ENCODE measurements at regions not wholly inside any gene's neighbourhood (a gene's known extent, or its start where the extent isn't known, plus 50 kb on each side); places are given as distances from the start of the nearest gene placed in this dataset.

DNA sequence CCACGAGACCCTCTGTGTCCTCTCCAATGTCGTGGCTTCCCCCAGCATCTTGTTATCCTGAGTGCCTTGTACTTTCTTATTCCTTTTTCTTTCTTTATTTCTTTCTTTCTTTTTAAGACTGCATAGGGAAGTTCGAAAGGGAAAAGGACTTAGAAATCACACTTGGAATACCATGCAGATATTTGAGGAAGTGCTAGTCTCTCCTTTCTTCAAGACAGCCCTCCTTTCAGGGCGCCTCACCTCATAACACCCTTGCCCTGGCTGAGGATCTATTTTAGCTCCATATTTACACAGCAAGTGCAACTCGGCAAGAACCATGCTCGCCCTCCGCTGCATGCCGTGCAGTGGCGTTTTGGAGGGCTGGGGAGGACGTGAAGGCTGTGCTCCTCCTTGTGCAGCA lies 232.3 kb upstream of the GLI3 start:
- H3K9me3 ChIP-seq (ENCODE audit: control insufficient read depth in 2 of 2, low read length in 2 of 2): no peaks in the 10 kb centered on the region
- H3K4me3 ChIP-seq (ENCODE audit: low read length in 2 of 2): no peak overlapping the region
- no peaks in the 10 kb centered on the region for H3K27me3 ChIP-seq (ENCODE audit: control insufficient read depth in 2 of 2, insufficient read depth in 2 of 2, low read length in 2 of 2)
- H3K36me3 ChIP-seq (ENCODE audit: control insufficient read depth in 2 of 2, insufficient read depth in 2 of 2, low read length in 2 of 2): no peaks in the 10 kb centered on the region
- no peaks in the 10 kb centered on the region for H3K4me1 ChIP-seq (ENCODE audit: control insufficient read depth in 2 of 2, insufficient read depth in 2 of 2, low read length in 2 of 2)
- H3K9ac ChIP-seq (ENCODE audit: low read depth in 1 of 2, low read length in 2 of 2): no peak overlapping the region
- no peak overlapping the region for H3K27ac ChIP-seq (ENCODE audit: low read depth in 2 of 2, low read length in 2 of 2)

- no peaks in the 10 kb centered on the region for H3K27me3 ChIP-seq (ENCODE audit: control insufficient read depth in 2 of 2, insufficient read depth in 2 of 2, low read length in 2 of 2)
- H3K4me1 ChIP-seq (ENCODE audit: control insufficient read depth in 2 of 2, insufficient read depth in 2 of 2, low read length in 2 of 2): no peaks in the 10 kb centered on the region
- H3K9ac ChIP-seq (ENCODE audit: low read depth in 1 of 2, low read length in 2 of 2): no peak overlapping the region
- no peaks in the 10 kb centered on the region for H3K36me3 ChIP-seq (ENCODE audit: control insufficient read depth in 2 of 2, insufficient read depth in 2 of 2, low read length in 2 of 2)
- H3K9me3 ChIP-seq (ENCODE audit: control insufficient read depth in 2 of 2, low read length in 2 of 2): no peaks in the 10 kb centered on the region
- no peak overlapping the region for H3K27ac ChIP-seq (ENCODE audit: low read depth in 2 of 2, low read length in 2 of 2)
- no peak overlapping the region for H3K4me3 ChIP-seq (ENCODE audit: low read length in 2 of 2)
These were observed 231.5 kb upstream of the GLI3 start for GRCh38 chr7:42468471-42468870.

- no peaks in the 10 kb centered on the region for H3K36me3 ChIP-seq (ENCODE audit: control insufficient read depth in 2 of 2, insufficient read depth in 2 of 2, low read length in 2 of 2)
- no peaks in the 10 kb centered on the region for H3K9me3 ChIP-seq (ENCODE audit: control insufficient read depth in 2 of 2, low read length in 2 of 2)
- H3K9ac ChIP-seq (ENCODE audit: low read depth in 1 of 2, low read length in 2 of 2): no peak overlapping the region
- no peak overlapping the region for H3K27ac ChIP-seq (ENCODE audit: low read depth in 2 of 2, low read length in 2 of 2)
- no peaks in the 10 kb centered on the region for H3K27me3 ChIP-seq (ENCODE audit: control insufficient read depth in 2 of 2, insufficient read depth in 2 of 2, low read length in 2 of 2)
- no peaks in the 10 kb centered on the region for H3K4me1 ChIP-seq (ENCODE audit: control insufficient read depth in 2 of 2, insufficient read depth in 2 of 2, low read length in 2 of 2)
- no peak overlapping the region for H3K4me3 ChIP-seq (ENCODE audit: low read length in 2 of 2)
These were observed 224.5 kb upstream of the GLI3 start for GRCh38 chr7:42461537-42461936.

DNA sequence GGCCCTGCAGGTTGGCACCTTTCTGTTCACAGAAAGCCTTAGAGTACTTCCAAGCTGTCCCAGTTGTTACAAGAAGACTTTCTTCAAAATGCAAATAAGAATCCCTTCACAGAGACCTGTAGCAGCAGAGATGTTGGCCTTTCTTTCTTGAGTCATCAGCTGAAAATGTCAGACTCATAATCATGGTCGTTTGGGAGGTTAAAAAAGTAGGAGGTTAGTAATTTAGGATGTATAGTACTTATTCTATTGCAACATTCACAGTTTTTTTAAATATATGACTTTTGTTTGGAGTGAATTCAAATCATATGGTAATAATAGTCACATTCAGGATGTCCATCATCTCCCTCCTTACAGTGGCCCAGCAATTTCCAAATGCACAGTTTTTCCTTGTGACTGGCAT lies 223.9 kb upstream of the GLI3 start:
- Histone ChIP-seq H3K9me3 (ENCODE audit: control insufficient read depth in 2 of 2, low read length in 2 of 2) (no peaks in the 10 kb centered on the region), H3K36me3 (ENCODE audit: control insufficient read depth in 2 of 2, insufficient read depth in 2 of 2, low read length in 2 of 2) (no peaks in the 10 kb centered on the region), H3K9ac (ENCODE audit: low read depth in 1 of 2, low read length in 2 of 2) (no peak overlapping the region), H3K27ac (ENCODE audit: low read depth in 2 of 2, low read length in 2 of 2) (no peak overlapping the region), H3K4me1 (ENCODE audit: control insufficient read depth in 2 of 2, insufficient read depth in 2 of 2, low read length in 2 of 2) (no peaks in the 10 kb centered on the region), H3K4me3 (ENCODE audit: low read length in 2 of 2) (no peak overlapping the region), H3K27me3 (ENCODE audit: control insufficient read depth in 2 of 2, insufficient read depth in 2 of 2, low read length in 2 of 2) (no peaks in the 10 kb centered on the region)

DNA sequence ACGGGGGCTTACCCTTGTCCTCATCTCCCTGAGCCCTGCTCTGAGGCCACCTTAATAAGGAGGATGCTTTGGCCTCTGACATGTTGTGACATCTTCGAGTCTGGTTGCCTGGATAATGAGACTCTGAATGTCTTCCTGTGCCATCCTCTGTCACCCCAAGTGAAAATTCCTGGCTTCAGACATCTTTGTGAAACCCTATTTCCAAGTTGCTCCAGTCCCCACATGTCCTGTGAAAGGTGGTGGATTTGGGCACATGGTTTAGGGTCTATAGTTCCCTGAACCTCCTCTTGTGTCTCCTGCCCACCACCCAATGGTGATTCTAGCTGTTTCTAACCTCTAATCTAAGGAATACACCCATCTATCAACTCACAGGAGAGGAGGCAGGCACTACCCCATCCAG lies 223.1 kb upstream of the GLI3 start:
- Histone ChIP-seq H3K9ac (ENCODE audit: low read depth in 1 of 2, low read length in 2 of 2) (no peak overlapping the region), H3K27ac (ENCODE audit: low read depth in 2 of 2, low read length in 2 of 2) (no peak overlapping the region), H3K4me3 (ENCODE audit: low read length in 2 of 2) (no peak overlapping the region), H3K9me3 (ENCODE audit: control insufficient read depth in 2 of 2, low read length in 2 of 2) (no peaks in the 10 kb centered on the region), H3K27me3 (ENCODE audit: control insufficient read depth in 2 of 2, insufficient read depth in 2 of 2, low read length in 2 of 2) (no peaks in the 10 kb centered on the region), H3K4me1 (ENCODE audit: control insufficient read depth in 2 of 2, insufficient read depth in 2 of 2, low read length in 2 of 2) (no peaks in the 10 kb centered on the region), H3K36me3 (ENCODE audit: control insufficient read depth in 2 of 2, insufficient read depth in 2 of 2, low read length in 2 of 2) (no peaks in the 10 kb centered on the region)

- Histone ChIP-seq H3K4me1 (ENCODE audit: control insufficient read depth in 2 of 2, insufficient read depth in 2 of 2, low read length in 2 of 2) (peaks cover 0 to 4% of the 10 kb centered on the region in 2 donors), H3K9ac (ENCODE audit: low read depth in 1 of 2, low read length in 2 of 2) (no peak overlapping the region), H3K36me3 (ENCODE audit: control insufficient read depth in 2 of 2, insufficient read depth in 2 of 2, low read length in 2 of 2) (no peaks in the 10 kb centered on the region), H3K4me3 (ENCODE audit: low read length in 2 of 2) (no peak overlapping the region), H3K9me3 (ENCODE audit: control insufficient read depth in 2 of 2, low read length in 2 of 2) (no peaks in the 10 kb centered on the region), H3K27ac (ENCODE audit: low read depth in 2 of 2, low read length in 2 of 2) (no peak overlapping the region), H3K27me3 (ENCODE audit: control insufficient read depth in 2 of 2, insufficient read depth in 2 of 2, low read length in 2 of 2) (no peaks in the 10 kb centered on the region)
These were observed 220.7 kb upstream of the GLI3 start for GRCh38 chr7:42457663-42458062.

GRCh38 chr7:42456756-42457276 lies 219.8 kb upstream of the GLI3 start:
- no peak overlapping the region for H3K4me3 ChIP-seq (ENCODE audit: low read length in 2 of 2)
- no peak overlapping the region for H3K27ac ChIP-seq (ENCODE audit: low read depth in 2 of 2, low read length in 2 of 2)

GRCh38 chr7:42456267-42456666 lies 219.3 kb upstream of the GLI3 start:
- Histone ChIP-seq H3K27me3 (ENCODE audit: control insufficient read depth in 2 of 2, insufficient read depth in 2 of 2, low read length in 2 of 2) (no peaks in the 10 kb centered on the region), H3K27ac (ENCODE audit: low read depth in 2 of 2, low read length in 2 of 2) (no peak overlapping the region), H3K4me3 (ENCODE audit: low read length in 2 of 2) (no peak overlapping the region), H3K36me3 (ENCODE audit: control insufficient read depth in 2 of 2, insufficient read depth in 2 of 2, low read length in 2 of 2) (no peaks in the 10 kb centered on the region), H3K9me3 (ENCODE audit: control insufficient read depth in 2 of 2, low read length in 2 of 2) (no peaks in the 10 kb centered on the region), H3K4me1 (ENCODE audit: control insufficient read depth in 2 of 2, insufficient read depth in 2 of 2, low read length in 2 of 2) (peaks cover 0 to 7% of the 10 kb centered on the region in 2 donors), H3K9ac (ENCODE audit: low read depth in 1 of 2, low read length in 2 of 2) (no peak overlapping the region)

More at GRCh38 chr7:42456756-42457276, 219.8 kb upstream of the GLI3 start:
- H3K36me3 ChIP-seq (ENCODE audit: control insufficient read depth in 2 of 2, insufficient read depth in 2 of 2, low read length in 2 of 2): no peaks in the 10 kb centered on the region
- H3K9ac ChIP-seq (ENCODE audit: low read depth in 1 of 2, low read length in 2 of 2): no peak overlapping the region
- no peaks in the 10 kb centered on the region for H3K27me3 ChIP-seq (ENCODE audit: control insufficient read depth in 2 of 2, insufficient read depth in 2 of 2, low read length in 2 of 2)
- H3K4me1 ChIP-seq (ENCODE audit: control insufficient read depth in 2 of 2, insufficient read depth in 2 of 2, low read length in 2 of 2): peaks cover 0 to 7% of the 10 kb centered on the region in 2 donors
- no peaks in the 10 kb centered on the region for H3K9me3 ChIP-seq (ENCODE audit: control insufficient read depth in 2 of 2, low read length in 2 of 2)

DNA sequence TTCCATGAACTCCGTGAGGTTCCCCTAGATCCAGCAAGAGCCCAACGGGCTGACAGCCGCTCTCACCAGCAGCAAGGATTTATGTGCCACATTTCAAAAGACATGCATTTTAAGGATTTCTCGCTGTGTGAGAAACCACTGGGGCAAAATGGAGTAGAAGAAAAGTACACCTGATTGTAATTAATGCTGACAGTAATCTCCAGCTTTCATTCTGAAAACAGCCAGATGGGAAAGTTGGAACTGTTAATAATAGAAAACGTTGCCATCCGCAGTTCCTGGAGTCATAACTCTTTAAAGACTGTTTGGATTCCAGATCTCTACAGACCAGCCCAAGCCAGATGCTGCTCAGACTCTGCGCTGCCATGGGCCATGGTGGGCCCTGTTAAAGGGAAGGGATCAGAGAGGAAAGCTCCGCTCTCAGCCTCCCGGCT lies 216.9 kb upstream of the GLI3 start:
- H3K36me3 ChIP-seq (ENCODE audit: control insufficient read depth in 2 of 2, insufficient read depth in 2 of 2, low read length in 2 of 2): no peaks in the 10 kb centered on the region
- H3K9me3 ChIP-seq (ENCODE audit: control insufficient read depth in 2 of 2, low read length in 2 of 2): no peaks in the 10 kb centered on the region
- no peaks in the 10 kb centered on the region for H3K27me3 ChIP-seq (ENCODE audit: control insufficient read depth in 2 of 2, insufficient read depth in 2 of 2, low read length in 2 of 2)
- no peak overlapping the region for H3K9ac ChIP-seq (ENCODE audit: low read depth in 1 of 2, low read length in 2 of 2)
- no peak overlapping the region for H3K27ac ChIP-seq (ENCODE audit: low read depth in 2 of 2, low read length in 2 of 2)
- peaks cover 0 to 7% of the 10 kb centered on the region in 2 donors for H3K4me1 ChIP-seq (ENCODE audit: control insufficient read depth in 2 of 2, insufficient read depth in 2 of 2, low read length in 2 of 2)
- H3K4me3 ChIP-seq (ENCODE audit: low read length in 2 of 2): no peak overlapping the region

DNA sequence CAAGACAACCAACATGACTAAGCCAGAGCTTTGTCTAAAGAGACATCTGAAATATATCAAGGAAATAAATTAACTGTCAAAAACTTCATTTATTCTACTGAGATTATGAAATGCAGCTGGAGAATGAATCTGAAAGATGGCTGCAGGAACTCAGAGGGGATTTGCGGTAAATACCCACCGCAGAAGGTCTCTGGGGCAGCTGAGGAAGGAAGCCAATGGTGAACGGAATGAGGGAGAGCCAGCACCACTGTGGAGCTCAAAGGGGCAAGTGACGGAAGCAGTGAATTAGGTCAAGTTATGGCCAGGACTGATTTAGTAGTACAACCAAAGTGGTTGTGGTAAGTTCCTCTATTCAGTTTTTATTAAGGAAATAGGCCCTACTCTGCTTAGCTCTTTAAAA lies 215.3 kb upstream of the GLI3 start:
- peaks cover 0 to 7% of the 10 kb centered on the region in 2 donors for H3K4me1 ChIP-seq (ENCODE audit: control insufficient read depth in 2 of 2, insufficient read depth in 2 of 2, low read length in 2 of 2)
- no peaks in the 10 kb centered on the region for H3K9me3 ChIP-seq (ENCODE audit: control insufficient read depth in 2 of 2, low read length in 2 of 2)
- no peaks in the 10 kb centered on the region for H3K36me3 ChIP-seq (ENCODE audit: control insufficient read depth in 2 of 2, insufficient read depth in 2 of 2, low read length in 2 of 2)
- no peak overlapping the region for H3K9ac ChIP-seq (ENCODE audit: low read depth in 1 of 2, low read length in 2 of 2)
- H3K27ac ChIP-seq (ENCODE audit: low read depth in 2 of 2, low read length in 2 of 2): no peak overlapping the region
- H3K27me3 ChIP-seq (ENCODE audit: control insufficient read depth in 2 of 2, insufficient read depth in 2 of 2, low read length in 2 of 2): no peaks in the 10 kb centered on the region
- H3K4me3 ChIP-seq (ENCODE audit: low read length in 2 of 2): no peak overlapping the region

DNA sequence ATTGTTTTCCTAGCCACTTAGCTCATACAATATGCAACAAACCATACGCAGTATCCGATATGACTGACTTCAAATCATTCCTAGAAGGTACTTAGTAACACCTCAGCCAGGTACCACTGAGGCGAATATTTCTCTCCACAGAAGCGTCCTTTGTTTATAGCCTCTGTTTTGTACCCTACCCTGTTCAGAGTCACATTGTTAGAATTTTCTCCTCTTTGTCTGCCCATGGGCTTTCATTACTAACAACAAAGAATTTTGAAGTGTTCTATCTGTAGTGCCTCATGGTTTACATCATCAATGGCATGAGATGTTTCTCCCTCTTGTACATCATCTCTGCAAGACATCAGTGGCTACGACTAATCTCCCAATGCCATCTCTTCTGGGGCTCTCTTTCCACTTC lies 212.4 kb upstream of the GLI3 start:
- Histone ChIP-seq H3K4me3 (ENCODE audit: low read length in 2 of 2) (no peak overlapping the region), H3K27ac (ENCODE audit: low read depth in 2 of 2, low read length in 2 of 2) (no peak overlapping the region), H3K27me3 (ENCODE audit: control insufficient read depth in 2 of 2, insufficient read depth in 2 of 2, low read length in 2 of 2) (no peaks in the 10 kb centered on the region), H3K9ac (ENCODE audit: low read depth in 1 of 2, low read length in 2 of 2) (no peak overlapping the region), H3K4me1 (ENCODE audit: control insufficient read depth in 2 of 2, insufficient read depth in 2 of 2, low read length in 2 of 2) (peaks cover 0 to 7% of the 10 kb centered on the region in 2 donors), H3K36me3 (ENCODE audit: control insufficient read depth in 2 of 2, insufficient read depth in 2 of 2, low read length in 2 of 2) (no peaks in the 10 kb centered on the region), H3K9me3 (ENCODE audit: control insufficient read depth in 2 of 2, low read length in 2 of 2) (no peaks in the 10 kb centered on the region)
